Neural progenitor cell (in vitro differentiated cells): ENCODE measurements at regions not wholly inside any gene's neighbourhood (a gene's known extent, or its start where the extent isn't known, plus 50 kb on each side); places are given as distances from the start of the nearest gene placed in this dataset.
A peak's percentile ranks its signal among the peaks of the same experiment; 100 is the strongest.

Source experiments
- DNase-seq: peaks from one replicate; pipeline ENCODE4 v3.0.0-alpha.2; 2016; ENCODE audit warnings: low spot score
- H2AFZ ChIP-seq: fragments of 200-600 bp; sonication (generic); replicated peaks from 2 replicates; pipeline ENCODE4 v1.6.1; 2016; ENCODE audit warnings: antibody characterized with exemption
- H3F3A ChIP-seq: fragments of 200-600 bp; sonication (generic); 2 replicates; pipeline ENCODE4 v1.6.1; 2016; ENCODE audit warnings: antibody characterized with exemption, low read depth
- H3K27ac ChIP-seq: fragments of 200-600 bp; sonication (generic); 2 replicates; pipeline ENCODE4 v1.5.1; 2016; ENCODE audit warnings: mild to moderate bottlenecking
- H3K27me3 ChIP-seq: fragments of 200-600 bp; sonication (generic); 2 replicates; pipeline ENCODE4 v1.6.1; 2016; ENCODE audit warnings: mild to moderate bottlenecking, moderate library complexity
- H3K36me3 ChIP-seq: fragments of 200-600 bp; sonication (generic); 2 replicates; pipeline ENCODE4 v1.5.1; 2016
- H3K4me1 ChIP-seq: fragments of 200-600 bp; sonication (generic); 2 replicates; pipeline ENCODE4 v1.6.1; 2016; ENCODE audit warnings: mixed run types
- H3K4me2 ChIP-seq: fragments of 200-600 bp; sonication (generic); 2 replicates; pipeline ENCODE4 v1.6.1; 2016
- H3K4me3 ChIP-seq: fragments of 200-600 bp; sonication (generic); 2 replicates; pipeline ENCODE4 v1.5.1; 2016
- H3K79me2 ChIP-seq: fragments of 200-600 bp; sonication (generic); 2 replicates; pipeline ENCODE4 v1.6.1; 2016; ENCODE audit warnings: low read depth
- H3K9ac ChIP-seq: fragments of 200-600 bp; sonication (generic); 2 replicates; pipeline ENCODE4 v1.6.1; 2016
- H3K9me3 ChIP-seq: fragments of 200-600 bp; sonication (generic); 2 replicates; pipeline ENCODE4 v1.5.1; 2016; ENCODE audit warnings: low read depth
- H4K20me1 ChIP-seq: fragments of 200-600 bp; sonication (generic); 2 replicates; pipeline ENCODE4 v1.6.1; 2016; ENCODE audit warnings: low read depth
- H3K27ac Mint-ChIP-seq: 3 replicates; pipeline ENCODE4 v1.8.0; 2021; ENCODE audit warnings: mixed read lengths
- H3K27me3 Mint-ChIP-seq: 2 replicates; pipeline ENCODE4 v1.8.0; 2022; ENCODE audit warnings: low read depth, mild to moderate bottlenecking, inconsistent platforms, moderate library complexity, mixed read lengths; ENCODE audit not compliant: insufficient read depth
- H3K36me3 Mint-ChIP-seq: 3 replicates; pipeline ENCODE4 v1.8.0; 2021; ENCODE audit warnings: mixed read lengths
- H3K4me1 Mint-ChIP-seq: 3 replicates; pipeline ENCODE4 v1.8.0; 2021; ENCODE audit warnings: mixed read lengths
- H3K4me3 Mint-ChIP-seq: 3 replicates; pipeline ENCODE4 v1.8.0; 2021; ENCODE audit warnings: mild to moderate bottlenecking, moderate library complexity, mixed read lengths
- H3K9me3 Mint-ChIP-seq: 3 replicates; pipeline ENCODE4 v1.8.0; 2020; ENCODE audit warnings: mixed read lengths
- CTCF ChIP-seq: fragments of 200-600 bp; sonication (generic); IDR thresholded peaks from 2 replicates; pipeline ENCODE4 v1.5.1; 2017; ENCODE audit warnings: antibody characterized with exemption, mild to moderate bottlenecking
- EZH2 ChIP-seq: fragments of 200-600 bp; sonication (generic); IDR thresholded peaks from 2 replicates; pipeline ENCODE4 v1.6.1; 2017; ENCODE audit warnings: antibody characterized with exemption, mild to moderate bottlenecking, moderate library complexity
- EZH2phosphoT487 ChIP-seq: fragments of 200-600 bp; sonication (generic); IDR thresholded peaks from 2 replicates; pipeline ENCODE4 v1.6.1; 2017; ENCODE audit warnings: antibody characterized with exemption

DNA sequence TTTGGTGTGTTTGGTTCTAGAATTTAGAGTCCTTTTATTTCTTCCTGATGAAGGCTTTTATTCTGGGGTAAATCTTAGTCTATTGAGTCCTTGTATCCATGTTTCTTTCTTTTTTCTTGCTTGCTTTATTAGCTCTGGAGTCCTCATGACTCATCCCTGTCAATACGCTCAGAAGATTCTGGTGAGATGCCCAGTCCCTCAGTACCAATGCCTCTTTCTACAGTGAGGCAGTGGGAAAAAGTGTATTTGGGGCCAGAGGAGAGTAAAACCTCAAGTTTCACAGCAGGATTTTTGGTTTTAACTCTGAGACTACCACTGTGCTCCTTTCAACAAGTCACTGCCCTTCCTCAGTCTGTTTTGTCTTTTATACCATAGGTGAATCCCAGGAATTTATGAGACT is 368.0 kb downstream of the GBA3 start:
- Histone ChIP-seq H3K27ac (no peak overlapping the region), H3K36me3 (no peaks in the 10 kb centered on the region), H3K27me3 (no peaks in the 10 kb centered on the region), H3K79me2 (no peaks in the 10 kb centered on the region), H3K4me3 (no peak overlapping the region), H3K4me2 (no peak overlapping the region), H3K4me1 (peaks cover 12% of the 10 kb centered on the region), H4K20me1 (no peaks in the 10 kb centered on the region), H2AFZ (no peak overlapping the region), H3K9ac (no peak overlapping the region), H3F3A (no peaks in the 10 kb centered on the region), H3K9me3 (no peaks in the 10 kb centered on the region)
- no peaks in the 10 kb centered on the region for H3K27me3 Mint-ChIP-seq
- no peak for TF ChIP-seq EZH2
- TF ChIP-seq EZH2phosphoT487, result no peak
- no peak for TF ChIP-seq CTCF
- no peaks in the 10 kb centered on the region for H3K36me3 Mint-ChIP-seq
- DNase-seq, result no peak
- peaks cover 28% of the 10 kb centered on the region for H3K4me1 Mint-ChIP-seq
- peaks cover 12% of the 10 kb centered on the region for H3K9me3 Mint-ChIP-seq
- no peak overlapping the region for H3K4me3 Mint-ChIP-seq
- no peak overlapping the region for H3K27ac Mint-ChIP-seq

DNA sequence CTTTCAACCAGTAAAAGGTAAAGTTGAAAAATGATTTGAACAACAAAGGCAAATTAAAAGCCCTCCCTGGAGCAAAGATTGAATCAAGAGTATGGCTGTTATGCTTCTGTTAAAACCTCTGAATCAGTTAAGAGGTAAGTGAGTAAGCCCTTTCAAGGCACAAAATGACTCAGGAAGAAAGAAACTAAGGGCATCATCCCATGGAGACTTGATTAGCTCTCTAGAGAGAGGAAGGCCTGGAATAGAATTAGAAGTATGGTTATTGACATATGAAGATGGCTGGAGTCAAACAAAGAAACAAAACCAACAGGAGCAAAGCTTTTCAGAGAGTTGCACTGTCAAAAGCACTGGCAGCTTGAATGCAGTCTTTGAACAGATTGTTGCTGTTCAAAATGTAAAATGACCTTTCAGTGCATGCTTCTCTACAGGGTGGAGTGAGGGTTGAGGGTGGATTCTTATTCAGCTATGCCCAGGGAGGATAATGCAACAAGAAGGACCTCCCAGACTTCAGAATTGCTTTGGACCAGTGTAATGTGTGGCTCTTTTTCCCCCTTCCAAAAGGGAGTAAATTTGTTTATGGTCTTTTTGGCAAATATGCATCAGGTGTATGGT is 365.5 kb downstream of the GBA3 start:
- Histone ChIP-seq H3K4me1 (peaks cover 12% of the 10 kb centered on the region), H3K27ac (no peak overlapping the region), H4K20me1 (no peaks in the 10 kb centered on the region), H3K79me2 (no peaks in the 10 kb centered on the region), H3F3A (no peaks in the 10 kb centered on the region), H3K9ac (no peak overlapping the region), H3K4me2 (no peak overlapping the region), H3K27me3 (no peaks in the 10 kb centered on the region), H3K9me3 (no peaks in the 10 kb centered on the region), H3K36me3 (no peaks in the 10 kb centered on the region), H2AFZ (no peak overlapping the region), H3K4me3 (no peak overlapping the region)
- H3K4me3 Mint-ChIP-seq, result no peak overlapping the region
- TF ChIP-seq CTCF (no peak), EZH2phosphoT487 (no peak), EZH2 (no peak)
- peaks cover 12% of the 10 kb centered on the region for H3K9me3 Mint-ChIP-seq
- no peak for DNase-seq
- peaks cover 28% of the 10 kb centered on the region for H3K4me1 Mint-ChIP-seq
- H3K27ac Mint-ChIP-seq, result peak overlapping the region; percentile 3
- H3K27me3 Mint-ChIP-seq, result no peaks in the 10 kb centered on the region
- H3K36me3 Mint-ChIP-seq, result no peaks in the 10 kb centered on the region

DNA sequence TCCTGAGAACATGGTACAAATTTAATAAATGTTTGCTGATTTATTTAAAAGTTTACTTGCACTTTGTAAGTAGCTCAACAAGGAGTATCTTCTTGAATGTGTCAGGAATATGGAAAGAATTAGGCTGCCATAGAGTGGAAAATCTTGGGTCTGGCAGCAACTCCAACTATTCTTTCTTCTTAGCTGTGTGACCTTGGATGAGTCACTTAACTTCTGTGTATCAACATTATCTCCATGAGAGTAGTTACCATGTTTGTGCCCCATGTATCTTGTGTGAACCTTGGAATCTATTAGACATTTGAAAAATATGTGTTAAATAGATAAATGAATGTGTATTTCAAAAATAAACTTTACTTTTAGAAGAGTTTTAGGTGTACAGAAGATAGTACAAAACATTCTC is 348.8 kb downstream of the GBA3 start:
- no peak for TF ChIP-seq EZH2phosphoT487
- TF ChIP-seq EZH2, result no peak
- TF ChIP-seq CTCF, result no peak
- DNase-seq, result no peak
- Mint-ChIP-seq H3K4me3 (no peak overlapping the region), H3K4me1 (peaks cover 5% of the 10 kb centered on the region), H3K9me3 (no peaks in the 10 kb centered on the region), H3K36me3 (no peaks in the 10 kb centered on the region), H3K27me3 (no peaks in the 10 kb centered on the region), H3K27ac (no peak overlapping the region)
- H3K27ac ChIP-seq, result no peak overlapping the region
- no peak overlapping the region for H3K9ac ChIP-seq
- no peaks in the 10 kb centered on the region for H3K27me3 ChIP-seq
- H3K79me2 ChIP-seq, result no peaks in the 10 kb centered on the region
- H4K20me1 ChIP-seq, result no peaks in the 10 kb centered on the region
- H3K4me2 ChIP-seq, result no peak overlapping the region
- H3K4me1 ChIP-seq, result no peaks in the 10 kb centered on the region
- H3K4me3 ChIP-seq, result no peak overlapping the region
- no peak overlapping the region for H2AFZ ChIP-seq
- H3F3A ChIP-seq, result no peaks in the 10 kb centered on the region
- no peaks in the 10 kb centered on the region for H3K36me3 ChIP-seq
- no peaks in the 10 kb centered on the region for H3K9me3 ChIP-seq
